PC-3 (cell line): ENCODE measurements at regions not wholly inside any gene's neighbourhood (a gene's known extent, or its start where the extent isn't known, plus 50 kb on each side); places are given as distances from the start of the nearest gene placed in this dataset.

ENCODE experiments used
- EZH2phosphoT487 ChIP-seq: fragments of 300-600 bp; sonication (generic); IDR thresholded peaks from 2 replicates; pipeline ENCODE4 v1.6.1; 2018; ENCODE audit warnings: mild to moderate bottlenecking, antibody characterized with exemption, low read length, borderline replicate concordance
- TF ChIP-seq, protein P1 (sequence below): fragments of 300-600 bp; sonication (generic); conservative IDR thresholded peaks from 2 replicates; pipeline ENCODE4 v1.5.1; 2017; ENCODE audit warnings: antibody characterized with exemption, low read depth, mild to moderate bottlenecking, low read length

DNA sequence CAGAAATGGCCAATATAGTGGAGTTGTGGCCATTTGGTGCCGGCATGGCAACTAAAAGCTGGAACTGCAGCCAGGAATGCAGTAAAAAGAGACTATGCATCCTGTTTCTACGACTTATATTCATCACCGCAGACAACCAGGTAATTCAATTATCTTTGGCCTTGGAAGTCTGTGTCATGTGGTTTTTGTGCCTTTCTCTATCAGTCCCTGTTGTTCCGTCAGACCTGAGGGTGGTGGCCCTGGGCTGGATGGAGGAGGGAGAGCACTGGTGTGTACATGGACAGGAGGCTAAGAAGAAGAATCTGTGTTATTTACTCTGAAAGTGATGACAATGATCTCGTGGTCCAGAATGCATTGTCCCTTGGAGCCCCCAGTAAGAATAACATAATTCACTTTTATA is 852.6 kb downstream of the VRK1 start:
- TF ChIP-seq EZH2phosphoT487, result no peak
- TF ChIP-seq, protein P1, sequence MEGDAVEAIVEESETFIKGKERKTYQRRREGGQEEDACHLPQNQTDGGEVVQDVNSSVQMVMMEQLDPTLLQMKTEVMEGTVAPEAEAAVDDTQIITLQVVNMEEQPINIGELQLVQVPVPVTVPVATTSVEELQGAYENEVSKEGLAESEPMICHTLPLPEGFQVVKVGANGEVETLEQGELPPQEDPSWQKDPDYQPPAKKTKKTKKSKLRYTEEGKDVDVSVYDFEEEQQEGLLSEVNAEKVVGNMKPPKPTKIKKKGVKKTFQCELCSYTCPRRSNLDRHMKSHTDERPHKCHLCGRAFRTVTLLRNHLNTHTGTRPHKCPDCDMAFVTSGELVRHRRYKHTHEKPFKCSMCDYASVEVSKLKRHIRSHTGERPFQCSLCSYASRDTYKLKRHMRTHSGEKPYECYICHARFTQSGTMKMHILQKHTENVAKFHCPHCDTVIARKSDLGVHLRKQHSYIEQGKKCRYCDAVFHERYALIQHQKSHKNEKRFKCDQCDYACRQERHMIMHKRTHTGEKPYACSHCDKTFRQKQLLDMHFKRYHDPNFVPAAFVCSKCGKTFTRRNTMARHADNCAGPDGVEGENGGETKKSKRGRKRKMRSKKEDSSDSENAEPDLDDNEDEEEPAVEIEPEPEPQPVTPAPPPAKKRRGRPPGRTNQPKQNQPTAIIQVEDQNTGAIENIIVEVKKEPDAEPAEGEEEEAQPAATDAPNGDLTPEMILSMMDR, result no peak
